ENCODE measurements at regions not wholly inside any gene's neighbourhood (a gene's known extent, or its start where the extent isn't known, plus 50 kb on each side); places are given as distances from the start of the nearest gene placed in this dataset.
"Not testable (repeated sequence)": the region's sequence is repeated elsewhere in the genome, so short reads cannot be mapped to it uniquely, and the experiment has no call there.

DNA sequence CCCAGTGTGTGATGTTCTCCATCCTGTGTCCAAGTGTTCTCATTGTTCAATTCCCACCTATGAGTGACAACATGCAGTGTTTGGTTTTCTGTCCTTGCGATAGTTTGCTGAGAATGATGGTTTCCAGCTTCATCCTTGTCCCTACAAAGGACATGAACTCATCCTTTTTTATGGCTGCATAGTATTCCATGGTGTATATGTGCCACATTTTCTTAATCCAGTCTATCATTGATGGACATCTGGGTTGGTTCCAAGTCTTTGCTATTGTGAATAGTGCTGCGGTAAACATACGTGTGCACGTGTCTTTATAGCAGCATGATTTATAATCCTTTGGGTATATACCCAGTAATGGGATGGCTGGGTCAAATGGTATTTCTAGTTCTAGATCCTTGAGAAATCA, 134.3 kb downstream of the CCDC71L start:
- TF ChIP-seq POLR2A (IDR thresholded peaks at IDR 0.05); CTCF (IDR thresholded peaks at IDR 0.05); POLR2AphosphoS5 (IDR thresholded peaks at IDR 0.05; ENCODE audit: insufficient read depth in 1 of 2, low read depth in 1 of 2): not testable (repeated sequence)
